ENCODE measurements at regions not wholly inside any gene's neighbourhood (a gene's known extent, or its start where the extent isn't known, plus 50 kb on each side); places are given as distances from the start of the nearest gene placed in this dataset.

GRCh38 chr13:99911965-99912566, 59.5 kb downstream of the ZIC5 start:
- TF ChIP-seq, protein P1, sequence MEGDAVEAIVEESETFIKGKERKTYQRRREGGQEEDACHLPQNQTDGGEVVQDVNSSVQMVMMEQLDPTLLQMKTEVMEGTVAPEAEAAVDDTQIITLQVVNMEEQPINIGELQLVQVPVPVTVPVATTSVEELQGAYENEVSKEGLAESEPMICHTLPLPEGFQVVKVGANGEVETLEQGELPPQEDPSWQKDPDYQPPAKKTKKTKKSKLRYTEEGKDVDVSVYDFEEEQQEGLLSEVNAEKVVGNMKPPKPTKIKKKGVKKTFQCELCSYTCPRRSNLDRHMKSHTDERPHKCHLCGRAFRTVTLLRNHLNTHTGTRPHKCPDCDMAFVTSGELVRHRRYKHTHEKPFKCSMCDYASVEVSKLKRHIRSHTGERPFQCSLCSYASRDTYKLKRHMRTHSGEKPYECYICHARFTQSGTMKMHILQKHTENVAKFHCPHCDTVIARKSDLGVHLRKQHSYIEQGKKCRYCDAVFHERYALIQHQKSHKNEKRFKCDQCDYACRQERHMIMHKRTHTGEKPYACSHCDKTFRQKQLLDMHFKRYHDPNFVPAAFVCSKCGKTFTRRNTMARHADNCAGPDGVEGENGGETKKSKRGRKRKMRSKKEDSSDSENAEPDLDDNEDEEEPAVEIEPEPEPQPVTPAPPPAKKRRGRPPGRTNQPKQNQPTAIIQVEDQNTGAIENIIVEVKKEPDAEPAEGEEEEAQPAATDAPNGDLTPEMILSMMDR (IDR thresholded peaks at IDR 0.05): no peak
- no peak for TF ChIP-seq POLR2A (IDR thresholded peaks at IDR 0.05)

All from Peyer's patch (tissue), 4 donors.